Hepatocyte (in vitro differentiated cells): ENCODE measurements at regions not wholly inside any gene's neighbourhood (a gene's known extent, or its start where the extent isn't known, plus 50 kb on each side); places are given as distances from the start of the nearest gene placed in this dataset.

Experiments used
- DNase-seq: peaks from one replicate; pipeline ENCODE4 v3.0.0-alpha.2; 2016; ENCODE audit warnings: low spot score
- H2AFZ ChIP-seq: fragments of 200-600 bp; sonication (generic); 2 replicates; pipeline ENCODE4 v1.6.0; 2016; ENCODE audit warnings: antibody characterized with exemption, mild to moderate bottlenecking
- H3K27ac ChIP-seq: fragments of 200-600 bp; sonication (generic); 2 replicates; pipeline ENCODE4 v1.5.1; 2016; ENCODE audit warnings: mild to moderate bottlenecking
- H3K27me3 ChIP-seq: fragments of 200-600 bp; sonication (generic); 2 replicates; pipeline ENCODE4 v1.6.1; 2016
- H3K36me3 ChIP-seq: fragments of 200-600 bp; sonication (generic); replicated peaks from 2 replicates; pipeline ENCODE4 v1.5.1; 2016; ENCODE audit warnings: low read depth; ENCODE audit not compliant: insufficient read depth
- H3K4me1 ChIP-seq: fragments of 200-600 bp; sonication (generic); 2 replicates; pipeline ENCODE4 v1.5.1; 2016; ENCODE audit warnings: mild to moderate bottlenecking, moderate library complexity; ENCODE audit not compliant: insufficient read depth
- H3K4me2 ChIP-seq: fragments of 200-600 bp; sonication (generic); 2 replicates; pipeline ENCODE4 v1.6.0; 2016
- H3K4me3 ChIP-seq: fragments of 200-600 bp; sonication (generic); 2 replicates; pipeline ENCODE4 v1.5.1; 2016; ENCODE audit warnings: mild to moderate bottlenecking
- H3K79me2 ChIP-seq: fragments of 200-600 bp; sonication (generic); 2 replicates; pipeline ENCODE4 v1.6.0; 2017; ENCODE audit warnings: mild to moderate bottlenecking
- H3K9me2 ChIP-seq: fragments of 200-600 bp; sonication (generic); replicated peaks from 2 replicates; pipeline ENCODE4 v1.6.0; 2017; ENCODE audit warnings: mild to moderate bottlenecking; ENCODE audit not compliant: insufficient read depth
- H3K9me3 ChIP-seq: fragments of 200-600 bp; sonication (generic); 2 replicates; pipeline ENCODE4 v1.5.1; 2016; ENCODE audit warnings: low read depth, mild to moderate bottlenecking
- H4K20me1 ChIP-seq: fragments of 200-600 bp; sonication (generic); 2 replicates; pipeline ENCODE4 v1.6.0; 2016; ENCODE audit warnings: mild to moderate bottlenecking; ENCODE audit not compliant: insufficient read depth, poor library complexity, severe bottlenecking
- CTCF ChIP-seq: fragments of 200-600 bp; sonication (generic); IDR thresholded peaks from 2 replicates; pipeline ENCODE4 v1.5.1; 2016; ENCODE audit warnings: antibody characterized with exemption, mild to moderate bottlenecking; ENCODE audit not compliant: poor library complexity
- EZH2 ChIP-seq: fragments of 200-600 bp; sonication (generic); IDR thresholded peaks from 2 replicates; pipeline ENCODE4 v1.6.1; 2016; ENCODE audit warnings: antibody characterized with exemption, mild to moderate bottlenecking, borderline replicate concordance
- EZH2phosphoT487 ChIP-seq: fragments of 200-600 bp; sonication (generic); IDR thresholded peaks from one replicate; pipeline ENCODE4 v1.6.1; 2018; ENCODE audit warnings: antibody characterized with exemption, mild to moderate bottlenecking, low read depth, moderate library complexity; ENCODE audit not compliant: unreplicated experiment, severe bottlenecking
- WGBS: methylation state at CpG from one replicate; pipeline ENCODE4 v1.1.6; 2016; ENCODE audit warnings: low lambda C conversion rate; ENCODE audit errors: missing lambda C conversion rate; 5-methylcytosine and 5-hydroxymethylcytosine counted together

GRCh38 chr15:46386356-46386755 lies 751.5 kb downstream of the SQOR start:
- H3K79me2 ChIP-seq = no peaks in the 10 kb centered on the region
- H3K27me3 ChIP-seq = no peaks in the 10 kb centered on the region
- no peaks in the 10 kb centered on the region for H3K36me3 ChIP-seq
- TF ChIP-seq EZH2 = no peak
- TF ChIP-seq CTCF = no peak
- no peak for TF ChIP-seq EZH2phosphoT487
- no peak overlapping the region for H3K4me3 ChIP-seq
- H3K4me2 ChIP-seq = no peak overlapping the region
- no peak for DNase-seq
- H3K9me3 ChIP-seq = no peaks in the 10 kb centered on the region
- H4K20me1 ChIP-seq = no peaks in the 10 kb centered on the region
- 89% methylated on average over 1 of the region's 1 CpG for WGBS
- no peaks in the 10 kb centered on the region for H3K9me2 ChIP-seq
- H2AFZ ChIP-seq = no peak overlapping the region
- H3K27ac ChIP-seq = no peak overlapping the region
- H3K4me1 ChIP-seq = no peaks in the 10 kb centered on the region

GRCh38 chr15:46389739-46390138 lies 754.9 kb downstream of the SQOR start:
- WGBS = 74% methylated on average over 4 of the region's 4 CpGs

GRCh38 chr15:46394463-46394862 lies 759.6 kb downstream of the SQOR start:
- DNase-seq = no peak

More at GRCh38 chr15:46389739-46390138, 754.9 kb downstream of the SQOR start:
- Histone ChIP-seq H3K9me3 (no peaks in the 10 kb centered on the region), H4K20me1 (no peaks in the 10 kb centered on the region), H2AFZ (no peak overlapping the region), H3K79me2 (no peaks in the 10 kb centered on the region), H3K27me3 (no peaks in the 10 kb centered on the region), H3K4me3 (no peak overlapping the region), H3K9me2 (no peaks in the 10 kb centered on the region), H3K4me1 (no peaks in the 10 kb centered on the region), H3K36me3 (no peaks in the 10 kb centered on the region), H3K27ac (no peak overlapping the region), H3K4me2 (no peak overlapping the region)
- TF ChIP-seq EZH2phosphoT487 = no peak
- TF ChIP-seq EZH2 = no peak
- no peak for TF ChIP-seq CTCF
- DNase-seq = no peak

More at GRCh38 chr15:46394463-46394862, 759.6 kb downstream of the SQOR start:
- Histone ChIP-seq H2AFZ (no peak overlapping the region), H3K4me3 (no peak overlapping the region), H3K9me3 (no peaks in the 10 kb centered on the region), H3K36me3 (no peaks in the 10 kb centered on the region), H3K9me2 (no peaks in the 10 kb centered on the region), H3K27ac (no peak overlapping the region), H4K20me1 (no peaks in the 10 kb centered on the region), H3K27me3 (no peaks in the 10 kb centered on the region), H3K4me1 (no peaks in the 10 kb centered on the region), H3K4me2 (no peak overlapping the region), H3K79me2 (no peaks in the 10 kb centered on the region)
- no peak for TF ChIP-seq EZH2
- TF ChIP-seq CTCF = no peak
- no peak for TF ChIP-seq EZH2phosphoT487
- WGBS = 57% methylated on average over 2 of the region's 2 CpGs
